ENCODE measurements at regions not wholly inside any gene's neighbourhood (a gene's known extent, or its start where the extent isn't known, plus 50 kb on each side); places are given as distances from the start of the nearest gene placed in this dataset.

DNA sequence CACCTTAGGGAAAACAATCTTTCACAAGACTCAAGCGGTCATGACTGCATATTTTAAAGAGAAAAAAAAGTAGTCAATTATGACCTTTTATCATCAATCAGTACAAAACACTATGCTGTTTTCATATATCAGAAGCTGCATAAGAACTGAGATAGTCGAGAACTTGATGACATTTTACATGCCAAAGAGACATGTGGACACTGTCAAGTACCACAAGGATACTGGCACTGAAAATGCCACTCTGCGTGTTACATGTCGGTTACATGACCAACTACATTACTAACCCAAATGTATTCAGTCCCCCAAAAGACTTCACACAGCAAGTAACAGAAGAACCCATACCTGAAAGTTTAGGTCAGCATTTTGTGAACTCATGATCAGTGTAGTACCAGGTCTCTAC lies 975.0 kb upstream of the ADGRL4 start:
- H3K9me3 Mint-ChIP-seq: peaks cover 1 to 15% (median 9%) of the 10 kb centered on the region in 7 donors
- H3K4me3 Mint-ChIP-seq: no peak overlapping the region
- no peak overlapping the region for H3K27ac ChIP-seq (ENCODE audit: insufficient read depth, low read length, poor library complexity, severe bottlenecking)
- no peaks in the 10 kb centered on the region for H3K27me3 Mint-ChIP-seq
- no peaks in the 10 kb centered on the region for H3K36me3 Mint-ChIP-seq
- H3K4me1 ChIP-seq (ENCODE audit: control insufficient read depth, insufficient read depth, low read length, poor library complexity, severe bottlenecking): no peaks in the 10 kb centered on the region
- peak overlapping the region in 1 of 3 donors; percentile 28 for H3K27ac Mint-ChIP-seq
- H3K9me3 ChIP-seq (ENCODE audit: control insufficient read depth in 2 of 2, low read length in 2 of 2): peaks cover 1 to 5% of the 10 kb centered on the region in 2 experiments
- H3K36me3 ChIP-seq (ENCODE audit: control insufficient read depth, insufficient read depth, low read length): no peaks in the 10 kb centered on the region
- no peaks in the 10 kb centered on the region for H3K27me3 ChIP-seq (ENCODE audit: control insufficient read depth, insufficient read depth, low read length)
- H3K4me3 ChIP-seq (ENCODE audit: low read depth, low read length): no peak overlapping the region
- ATAC-seq (ENCODE audit: low read depth in 2 of 2) (no peak), DNase-seq (no peak)
- H3K4me1 Mint-ChIP-seq: no peaks in the 10 kb centered on the region

GRCh38 chr1:79979346-79979745 lies 972.8 kb upstream of the ADGRL4 start:
- Mint-ChIP-seq H3K4me3 (no peak overlapping the region), H3K36me3 (no peaks in the 10 kb centered on the region), H3K4me1 (no peaks in the 10 kb centered on the region), H3K9me3 (peaks cover 1 to 13% (median 10%) of the 10 kb centered on the region in 7 donors), H3K27ac (no peak overlapping the region), H3K27me3 (no peaks in the 10 kb centered on the region)
- H3K27ac ChIP-seq (ENCODE audit: insufficient read depth, low read length, poor library complexity, severe bottlenecking): no peak overlapping the region
- no peaks in the 10 kb centered on the region for H3K4me1 ChIP-seq (ENCODE audit: control insufficient read depth, insufficient read depth, low read length, poor library complexity, severe bottlenecking)
- no peak for DNase-seq
- H3K27me3 ChIP-seq (ENCODE audit: control insufficient read depth, insufficient read depth, low read length): no peaks in the 10 kb centered on the region
- H3K9me3 ChIP-seq (ENCODE audit: control insufficient read depth in 2 of 2, low read length in 2 of 2): peaks cover 0 to 1% of the 10 kb centered on the region in 2 experiments
- no peak for ATAC-seq (ENCODE audit: low read depth in 2 of 2)
- H3K36me3 ChIP-seq (ENCODE audit: control insufficient read depth, insufficient read depth, low read length): no peaks in the 10 kb centered on the region
- no peak overlapping the region for H3K4me3 ChIP-seq (ENCODE audit: low read depth, low read length)

DNA sequence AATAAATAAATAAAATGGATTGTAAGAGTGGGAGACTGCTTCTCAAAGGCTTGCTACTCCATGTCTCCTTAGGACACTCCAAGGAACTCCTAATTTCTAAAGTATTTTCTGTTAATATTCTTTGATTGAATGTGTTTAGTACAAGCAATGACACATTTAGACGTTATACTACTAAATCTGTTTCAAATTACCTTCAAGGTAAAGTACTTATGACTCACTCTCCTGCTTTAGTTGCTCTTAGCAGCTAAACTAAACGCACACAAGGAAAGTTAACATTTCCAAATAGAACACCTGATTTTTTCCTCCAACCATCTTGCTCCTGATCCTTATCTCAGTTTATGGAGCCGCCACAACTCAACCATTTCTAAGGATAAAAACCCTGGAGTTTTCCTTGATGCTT lies 969.8 kb upstream of the ADGRL4 start:
- no peaks in the 10 kb centered on the region for H3K4me1 Mint-ChIP-seq
- no peak overlapping the region for H3K4me3 Mint-ChIP-seq
- H3K27me3 Mint-ChIP-seq: no peaks in the 10 kb centered on the region

DNA sequence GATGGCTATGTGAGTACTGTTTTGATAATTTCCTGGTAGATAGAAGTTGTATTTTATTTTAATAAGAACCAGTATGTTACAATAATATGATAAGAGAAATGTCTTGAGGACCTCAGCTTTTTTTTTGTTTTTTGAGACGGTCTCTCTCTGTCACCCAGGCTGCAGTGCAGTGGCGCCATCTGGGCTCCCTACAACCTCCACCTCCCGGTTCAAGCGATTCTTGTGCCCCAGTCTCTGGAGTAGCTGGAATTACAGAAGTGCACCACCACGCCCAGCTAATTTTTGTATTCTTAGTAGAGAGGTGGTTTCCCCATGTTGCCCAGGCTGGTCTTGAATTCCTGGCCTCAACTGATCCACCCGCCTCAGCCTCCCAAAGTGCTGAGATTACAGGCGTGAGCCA lies 968.1 kb upstream of the ADGRL4 start:
- no peaks in the 10 kb centered on the region for H3K4me1 Mint-ChIP-seq
- peaks cover 3 to 16% (median 10%) of the 10 kb centered on the region in 7 donors for H3K9me3 Mint-ChIP-seq

More for the DNA sequence above, 969.8 kb upstream of the ADGRL4 start:
- Histone ChIP-seq H3K27me3 (ENCODE audit: control insufficient read depth, insufficient read depth, low read length) (no peaks in the 10 kb centered on the region), H3K4me1 (ENCODE audit: control insufficient read depth, insufficient read depth, low read length, poor library complexity, severe bottlenecking) (no peaks in the 10 kb centered on the region), H3K4me3 (ENCODE audit: low read depth, low read length) (no peak overlapping the region), H3K36me3 (ENCODE audit: control insufficient read depth, insufficient read depth, low read length) (no peaks in the 10 kb centered on the region), H3K9me3 (ENCODE audit: control insufficient read depth in 2 of 2, low read length in 2 of 2) (peaks cover 0 to 4% of the 10 kb centered on the region in 2 experiments), H3K27ac (ENCODE audit: insufficient read depth, low read length, poor library complexity, severe bottlenecking) (no peak overlapping the region)
- no peak for ATAC-seq (ENCODE audit: low read depth in 2 of 2)
- DNase-seq: no peak
- Mint-ChIP-seq H3K27ac (no peak overlapping the region), H3K9me3 (peaks cover 1 to 16% (median 10%) of the 10 kb centered on the region in 7 donors), H3K36me3 (no peaks in the 10 kb centered on the region)

DNA sequence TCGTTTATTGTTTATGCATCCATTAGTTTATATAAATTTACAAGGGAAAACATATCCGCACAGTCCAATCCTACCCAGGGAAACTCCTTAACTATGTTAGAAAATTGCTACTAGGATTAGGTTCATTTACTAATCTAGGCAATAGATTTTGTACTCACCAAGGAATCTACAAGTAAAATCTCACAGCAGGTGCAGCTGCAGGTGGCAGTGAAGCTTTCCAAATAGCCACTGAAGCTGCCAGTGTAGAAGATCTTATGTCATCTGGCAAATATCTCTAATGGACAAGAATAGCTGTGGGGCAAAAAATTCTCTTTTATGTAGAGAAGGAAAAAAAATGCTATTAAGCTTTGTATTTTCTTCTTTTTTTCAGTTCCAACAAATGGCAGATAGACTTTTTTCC lies 963.4 kb upstream of the ADGRL4 start:
- Mint-ChIP-seq H3K27me3 (no peaks in the 10 kb centered on the region), H3K4me1 (no peaks in the 10 kb centered on the region), H3K9me3 (peaks cover 2 to 18% (median 8%) of the 10 kb centered on the region in 7 donors), H3K4me3 (no peak overlapping the region), H3K27ac (no peak overlapping the region), H3K36me3 (no peaks in the 10 kb centered on the region)
- Histone ChIP-seq H3K9me3 (ENCODE audit: control insufficient read depth in 2 of 2, low read length in 2 of 2) (peaks cover 2 to 4% of the 10 kb centered on the region in 2 experiments), H3K36me3 (ENCODE audit: control insufficient read depth, insufficient read depth, low read length) (no peaks in the 10 kb centered on the region), H3K4me3 (ENCODE audit: low read depth, low read length) (no peak overlapping the region), H3K4me1 (ENCODE audit: control insufficient read depth, insufficient read depth, low read length, poor library complexity, severe bottlenecking) (no peaks in the 10 kb centered on the region), H3K27ac (ENCODE audit: insufficient read depth, low read length, poor library complexity, severe bottlenecking) (no peak overlapping the region), H3K27me3 (ENCODE audit: control insufficient read depth, insufficient read depth, low read length) (no peaks in the 10 kb centered on the region)
- DNase-seq (no peak), ATAC-seq (ENCODE audit: low read depth in 2 of 2) (no peak)

More for the DNA sequence above, 968.1 kb upstream of the ADGRL4 start:
- Histone ChIP-seq H3K27ac (ENCODE audit: insufficient read depth, low read length, poor library complexity, severe bottlenecking) (no peak overlapping the region), H3K27me3 (ENCODE audit: control insufficient read depth, insufficient read depth, low read length) (no peaks in the 10 kb centered on the region), H3K4me3 (ENCODE audit: low read depth, low read length) (no peak overlapping the region), H3K9me3 (ENCODE audit: control insufficient read depth in 2 of 2, low read length in 2 of 2) (peaks cover 4% of the 10 kb centered on the region in 2 experiments), H3K4me1 (ENCODE audit: control insufficient read depth, insufficient read depth, low read length, poor library complexity, severe bottlenecking) (no peaks in the 10 kb centered on the region), H3K36me3 (ENCODE audit: control insufficient read depth, insufficient read depth, low read length) (no peaks in the 10 kb centered on the region)
- Mint-ChIP-seq H3K36me3 (no peaks in the 10 kb centered on the region), H3K27ac (no peak overlapping the region), H3K27me3 (no peaks in the 10 kb centered on the region), H3K4me3 (no peak overlapping the region)
- DNase-seq: no peak
- no peak for ATAC-seq (ENCODE audit: low read depth in 2 of 2)

DNA sequence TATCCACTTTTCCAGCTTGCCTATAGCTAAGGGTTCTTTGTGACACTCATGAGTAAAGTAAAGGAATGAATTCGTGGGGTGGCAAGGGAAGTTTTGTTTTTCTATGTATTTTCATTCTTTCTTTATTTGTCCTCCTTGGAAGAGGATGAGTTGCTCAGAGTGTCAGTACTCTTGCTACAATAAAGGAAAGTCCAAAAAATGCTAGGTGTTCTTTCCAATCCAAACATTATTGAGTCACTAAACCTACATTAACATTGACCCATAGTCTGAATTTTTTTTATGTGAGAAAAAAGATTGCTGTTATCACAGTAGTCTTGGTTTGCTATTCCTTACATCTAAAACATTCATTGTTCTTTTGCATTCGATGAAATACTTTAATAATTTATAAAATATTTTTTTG lies 959.9 kb upstream of the ADGRL4 start:
- Mint-ChIP-seq H3K27ac (no peak overlapping the region), H3K4me1 (no peaks in the 10 kb centered on the region), H3K9me3 (peaks cover 2 to 27% (median 10%) of the 10 kb centered on the region in 7 donors), H3K4me3 (no peak overlapping the region), H3K27me3 (no peaks in the 10 kb centered on the region), H3K36me3 (no peaks in the 10 kb centered on the region)
- Histone ChIP-seq H3K27me3 (ENCODE audit: control insufficient read depth, insufficient read depth, low read length) (no peaks in the 10 kb centered on the region), H3K4me1 (ENCODE audit: control insufficient read depth, insufficient read depth, low read length, poor library complexity, severe bottlenecking) (no peaks in the 10 kb centered on the region), H3K9me3 (ENCODE audit: control insufficient read depth in 2 of 2, low read length in 2 of 2) (peaks cover 0 to 4% of the 10 kb centered on the region in 2 experiments), H3K4me3 (ENCODE audit: low read depth, low read length) (no peak overlapping the region), H3K36me3 (ENCODE audit: control insufficient read depth, insufficient read depth, low read length) (no peaks in the 10 kb centered on the region), H3K27ac (ENCODE audit: insufficient read depth, low read length, poor library complexity, severe bottlenecking) (no peak overlapping the region)
- ATAC-seq (ENCODE audit: low read depth in 2 of 2) (no peak), DNase-seq (no peak)

DNA sequence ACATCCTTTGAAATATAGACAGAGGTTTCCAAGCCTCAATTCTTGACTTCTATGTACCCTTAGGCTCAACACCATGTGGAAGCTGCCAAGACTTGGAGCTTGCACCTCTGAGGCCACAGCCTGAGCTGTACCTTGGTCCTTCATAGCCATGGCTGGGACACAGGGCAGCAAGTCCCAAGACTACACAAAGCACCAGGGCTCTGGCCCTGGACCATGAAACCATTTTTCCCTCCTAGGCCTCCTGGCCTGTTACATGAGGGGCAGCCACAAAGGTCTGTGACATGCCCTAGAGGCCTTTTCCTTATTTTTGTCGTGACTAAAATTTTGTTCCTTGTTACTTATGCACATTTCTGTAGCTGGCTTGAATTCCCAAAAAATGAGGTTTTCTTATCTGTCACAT lies 953.1 kb upstream of the ADGRL4 start:
- Mint-ChIP-seq H3K9me3 (peaks cover 5 to 35% (median 15%) of the 10 kb centered on the region in 7 donors), H3K27ac (no peak overlapping the region), H3K36me3 (no peaks in the 10 kb centered on the region), H3K27me3 (no peaks in the 10 kb centered on the region), H3K4me1 (no peaks in the 10 kb centered on the region), H3K4me3 (no peak overlapping the region)
- Histone ChIP-seq H3K4me1 (ENCODE audit: control insufficient read depth, insufficient read depth, low read length, poor library complexity, severe bottlenecking) (no peaks in the 10 kb centered on the region), H3K4me3 (ENCODE audit: low read depth, low read length) (no peak overlapping the region), H3K36me3 (ENCODE audit: control insufficient read depth, insufficient read depth, low read length) (no peaks in the 10 kb centered on the region), H3K27me3 (ENCODE audit: control insufficient read depth, insufficient read depth, low read length) (no peaks in the 10 kb centered on the region), H3K9me3 (ENCODE audit: control insufficient read depth in 2 of 2, low read length in 2 of 2) (peaks cover 0 to 19% of the 10 kb centered on the region in 2 experiments), H3K27ac (ENCODE audit: insufficient read depth, low read length, poor library complexity, severe bottlenecking) (no peak overlapping the region)
- ATAC-seq (ENCODE audit: low read depth in 2 of 2) (no peak), DNase-seq (no peak)

DNA sequence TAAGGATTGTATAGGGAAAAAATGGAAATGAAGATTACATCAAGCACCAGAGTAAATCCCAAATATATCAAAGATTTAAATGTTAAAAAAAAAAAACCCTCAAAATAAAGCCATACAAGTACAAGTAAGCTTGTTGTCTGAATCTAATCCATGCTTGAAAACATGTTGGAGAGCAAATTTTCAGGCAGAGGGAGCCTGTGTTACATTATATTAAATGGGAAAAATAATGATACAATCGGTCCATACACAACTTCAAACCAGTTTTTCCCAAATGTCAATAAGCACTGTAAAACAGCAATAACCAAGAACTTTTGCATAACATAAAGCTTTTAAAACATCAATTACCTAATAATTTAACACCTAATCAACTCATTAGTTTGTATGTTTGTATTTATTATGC lies 949.4 kb upstream of the ADGRL4 start:
- Histone ChIP-seq H3K9me3 (ENCODE audit: control insufficient read depth in 2 of 2, low read length in 2 of 2) (peaks cover 0 to 20% of the 10 kb centered on the region in 2 experiments), H3K4me1 (ENCODE audit: control insufficient read depth, insufficient read depth, low read length, poor library complexity, severe bottlenecking) (no peaks in the 10 kb centered on the region), H3K4me3 (ENCODE audit: low read depth, low read length) (no peak overlapping the region), H3K36me3 (ENCODE audit: control insufficient read depth, insufficient read depth, low read length) (no peaks in the 10 kb centered on the region), H3K27me3 (ENCODE audit: control insufficient read depth, insufficient read depth, low read length) (no peaks in the 10 kb centered on the region), H3K27ac (ENCODE audit: insufficient read depth, low read length, poor library complexity, severe bottlenecking) (no peak overlapping the region)
- Mint-ChIP-seq H3K4me3 (no peak overlapping the region), H3K36me3 (no peaks in the 10 kb centered on the region), H3K27me3 (no peaks in the 10 kb centered on the region), H3K27ac (no peak overlapping the region), H3K4me1 (no peaks in the 10 kb centered on the region), H3K9me3 (peaks cover 5 to 37% (median 8%) of the 10 kb centered on the region in 7 donors)
- DNase-seq (no peak), ATAC-seq (ENCODE audit: low read depth in 2 of 2) (no peak)
